ENCODE measurements at regions not wholly inside any gene's neighbourhood (a gene's known extent, or its start where the extent isn't known, plus 50 kb on each side); places are given as distances from the start of the nearest gene placed in this dataset.

GRCh38 chr15:70281811-70282307 lies 184.1 kb upstream of the TLE3 start:
- Histone ChIP-seq H3K4me3 (ENCODE audit: low read depth, low read length, poor library complexity, severe bottlenecking) (no peak overlapping the region), H3K36me3 (ENCODE audit: insufficient read depth, low read length, poor library complexity, severe bottlenecking) (no peaks in the 10 kb centered on the region), H3K27me3 (replicated peaks; ENCODE audit: insufficient read depth, low read depth, low read length, poor library complexity) (no peaks in the 10 kb centered on the region), H3K4me1 (ENCODE audit: insufficient read depth, low read length, poor library complexity, severe bottlenecking) (peaks cover 8% of the 10 kb centered on the region), H3K9me3 (ENCODE audit: low read depth, low read length, poor library complexity, severe bottlenecking) (no peaks in the 10 kb centered on the region), H3K27ac (ENCODE audit: low read depth, low read length, poor library complexity, severe bottlenecking) (no peak overlapping the region)
- TF ChIP-seq, protein P1, sequence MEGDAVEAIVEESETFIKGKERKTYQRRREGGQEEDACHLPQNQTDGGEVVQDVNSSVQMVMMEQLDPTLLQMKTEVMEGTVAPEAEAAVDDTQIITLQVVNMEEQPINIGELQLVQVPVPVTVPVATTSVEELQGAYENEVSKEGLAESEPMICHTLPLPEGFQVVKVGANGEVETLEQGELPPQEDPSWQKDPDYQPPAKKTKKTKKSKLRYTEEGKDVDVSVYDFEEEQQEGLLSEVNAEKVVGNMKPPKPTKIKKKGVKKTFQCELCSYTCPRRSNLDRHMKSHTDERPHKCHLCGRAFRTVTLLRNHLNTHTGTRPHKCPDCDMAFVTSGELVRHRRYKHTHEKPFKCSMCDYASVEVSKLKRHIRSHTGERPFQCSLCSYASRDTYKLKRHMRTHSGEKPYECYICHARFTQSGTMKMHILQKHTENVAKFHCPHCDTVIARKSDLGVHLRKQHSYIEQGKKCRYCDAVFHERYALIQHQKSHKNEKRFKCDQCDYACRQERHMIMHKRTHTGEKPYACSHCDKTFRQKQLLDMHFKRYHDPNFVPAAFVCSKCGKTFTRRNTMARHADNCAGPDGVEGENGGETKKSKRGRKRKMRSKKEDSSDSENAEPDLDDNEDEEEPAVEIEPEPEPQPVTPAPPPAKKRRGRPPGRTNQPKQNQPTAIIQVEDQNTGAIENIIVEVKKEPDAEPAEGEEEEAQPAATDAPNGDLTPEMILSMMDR (conservative IDR thresholded peaks at IDR 0.05; ENCODE audit: low read depth, low read length) = no peak
- no peak for TF ChIP-seq EZH2 (IDR thresholded peaks at IDR 0.05; ENCODE audit: borderline replicate concordance, low read depth, low read length, poor library complexity, severe bottlenecking)
- no peak for DNase-seq (ENCODE audit: low spot score)
- no TSS peak for BruUV-seq (replicated peaks)
- ChIA-PET CTCF (no interaction called here), POLR2A (ENCODE audit: low non-redundant PET) (no interaction called here)
- intact Hi-C loops (cut with micrococcal nuclease; ENCODE audit: unreplicated experiment) = no loop called here

- intact Hi-C loops (cut with micrococcal nuclease; ENCODE audit: unreplicated experiment) = no loop called here
- Histone ChIP-seq H3K4me1 (ENCODE audit: insufficient read depth, low read length, poor library complexity, severe bottlenecking) (peaks cover 6% of the 10 kb centered on the region), H3K36me3 (ENCODE audit: insufficient read depth, low read length, poor library complexity, severe bottlenecking) (no peaks in the 10 kb centered on the region), H3K9me3 (ENCODE audit: low read depth, low read length, poor library complexity, severe bottlenecking) (no peaks in the 10 kb centered on the region), H3K27me3 (replicated peaks; ENCODE audit: insufficient read depth, low read depth, low read length, poor library complexity) (no peaks in the 10 kb centered on the region), H3K4me3 (ENCODE audit: low read depth, low read length, poor library complexity, severe bottlenecking) (no peak overlapping the region), H3K27ac (ENCODE audit: low read depth, low read length, poor library complexity, severe bottlenecking) (no peak overlapping the region)
- no peak for DNase-seq (ENCODE audit: low spot score)
- CTCF ChIA-PET = no interaction called here
- POLR2A ChIA-PET (ENCODE audit: low non-redundant PET) = no interaction called here
- TF ChIP-seq EZH2 (IDR thresholded peaks at IDR 0.05; ENCODE audit: borderline replicate concordance, low read depth, low read length, poor library complexity, severe bottlenecking) = no peak
- TF ChIP-seq, protein P1 (conservative IDR thresholded peaks at IDR 0.05; ENCODE audit: low read depth, low read length) = no peak
- BruUV-seq (replicated peaks) = no TSS peak
Observed at GRCh38 chr15:70281261-70281810, 183.6 kb upstream of the TLE3 start.

DNA sequence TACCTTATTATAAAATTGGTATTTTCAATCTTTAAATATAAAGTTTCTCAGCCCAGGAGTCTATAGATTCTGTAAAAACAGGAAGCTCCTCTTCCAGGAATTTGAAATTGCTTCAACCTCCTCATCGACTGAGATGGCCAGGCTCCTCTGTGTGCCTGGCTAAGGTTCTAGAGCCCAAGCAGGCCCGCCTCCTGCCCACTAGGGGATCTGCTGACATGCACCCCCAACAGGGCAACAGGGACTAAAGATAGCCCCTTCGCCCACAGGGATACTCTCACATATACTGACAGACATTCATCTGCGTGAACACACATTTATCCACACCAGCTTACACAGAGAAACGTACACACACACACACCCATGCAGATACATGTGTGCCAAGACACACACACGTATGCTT lies 183.1 kb upstream of the TLE3 start:
- intact Hi-C loops (cut with micrococcal nuclease; ENCODE audit: unreplicated experiment) = no loop called here
- no peaks in the 10 kb centered on the region for H3K27me3 ChIP-seq (replicated peaks; ENCODE audit: insufficient read depth, low read depth, low read length, poor library complexity)
- TF ChIP-seq, protein P1 (conservative IDR thresholded peaks at IDR 0.05; ENCODE audit: low read depth, low read length) = no peak
- TF ChIP-seq EZH2 (IDR thresholded peaks at IDR 0.05; ENCODE audit: borderline replicate concordance, low read depth, low read length, poor library complexity, severe bottlenecking) = no peak
- H3K36me3 ChIP-seq (ENCODE audit: insufficient read depth, low read length, poor library complexity, severe bottlenecking) = no peaks in the 10 kb centered on the region
- no peak overlapping the region for H3K4me3 ChIP-seq (ENCODE audit: low read depth, low read length, poor library complexity, severe bottlenecking)
- ChIA-PET POLR2A (ENCODE audit: low non-redundant PET) (no interaction called here), CTCF (no interaction called here)
- no TSS peak for BruUV-seq (replicated peaks)
- DNase-seq (ENCODE audit: low spot score) = no peak
- H3K27ac ChIP-seq (ENCODE audit: low read depth, low read length, poor library complexity, severe bottlenecking) = no peak overlapping the region
- H3K4me1 ChIP-seq (ENCODE audit: insufficient read depth, low read length, poor library complexity, severe bottlenecking) = peaks cover under 1% of the 10 kb centered on the region
- H3K9me3 ChIP-seq (ENCODE audit: low read depth, low read length, poor library complexity, severe bottlenecking) = no peaks in the 10 kb centered on the region

Measured in A673 (cell line).